ENCODE measurements at regions not wholly inside any gene's neighbourhood (a gene's known extent, or its start where the extent isn't known, plus 50 kb on each side); places are given as distances from the start of the nearest gene placed in this dataset.

- DNase-seq: no peak
Measured at GRCh38 chr2:190810981-190811587, 69.5 kb upstream of the GLS start.

GRCh38 chr2:190811811-190812210, 68.8 kb upstream of the GLS start:
- DNase-seq: no peak

- no peak for DNase-seq
Measured at GRCh38 chr2:190812506-190813294, 67.9 kb upstream of the GLS start.

GRCh38 chr2:190815226-190815625, 65.4 kb upstream of the GLS start:
- DNase-seq: no peak

- DNase-seq: no peak
Measured at GRCh38 chr2:190817082-190817481, 63.5 kb upstream of the GLS start.

- no peak for DNase-seq
Measured at GRCh38 chr2:190819840-190820301, 60.8 kb upstream of the GLS start.

- no peak for DNase-seq
Measured at GRCh38 chr2:190820416-190820815, 60.2 kb upstream of the GLS start.

GRCh38 chr2:190822043-190822442, 58.6 kb upstream of the GLS start:
- no peak for DNase-seq

GRCh38 chr2:190827720-190828119, 52.9 kb upstream of the GLS start:
- DNase-seq: no peak

GRCh38 chr2:190829642-190830041, 51.0 kb upstream of the GLS start:
- DNase-seq: no peak
